Lower leg skin (tissue), 3 donors: ENCODE measurements at regions not wholly inside any gene's neighbourhood (a gene's known extent, or its start where the extent isn't known, plus 50 kb on each side); places are given as distances from the start of the nearest gene placed in this dataset.

Source experiments
- POLR2A ChIP-seq, 2 donors: fragments of 450-650 bp; IDR thresholded peaks; one replicate each; pipeline ENCODE4 v1.6.1; 2016 to 2017; ENCODE audit warnings: antibody characterized with exemption in 2 of 2, mild to moderate bottlenecking in 1 of 2, moderate library complexity in 1 of 2
- TF ChIP-seq, protein P1 (sequence below), 3 donors: fragments of 450-650 bp; IDR thresholded peaks; one replicate each; pipeline ENCODE4 v1.5.1; 2016; ENCODE audit warnings: antibody characterized with exemption in 3 of 3, mild to moderate bottlenecking in 3 of 3, moderate library complexity in 2 of 3

DNA sequence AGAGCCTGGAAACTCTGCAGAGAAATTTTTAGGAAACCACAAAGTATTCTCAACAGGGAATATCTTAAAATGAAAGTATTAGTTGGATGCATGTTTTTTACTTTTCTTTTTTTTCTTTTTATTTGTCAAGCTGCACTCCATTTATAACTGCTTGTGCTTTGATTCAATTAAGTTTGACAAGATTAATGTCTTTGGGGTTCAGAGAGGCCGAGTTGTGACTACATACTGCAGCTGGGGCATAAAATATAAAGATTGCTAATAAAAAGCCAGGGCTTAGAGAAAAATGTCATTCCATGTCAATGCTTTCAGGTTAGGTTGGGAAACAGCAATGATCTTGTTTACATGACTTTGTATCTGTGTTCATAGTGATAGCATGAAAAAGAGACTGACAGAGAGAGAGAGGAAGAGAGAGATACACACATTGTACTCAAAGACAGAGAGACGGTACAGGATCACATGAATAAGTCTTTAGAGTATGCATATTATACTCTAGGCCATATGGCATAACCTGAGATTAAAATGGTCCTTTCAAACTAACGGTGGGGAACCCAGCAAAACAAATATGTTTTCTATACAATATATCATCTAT, 1022.3 kb upstream of the CNTNAP5 start:
- TF ChIP-seq, protein P1, sequence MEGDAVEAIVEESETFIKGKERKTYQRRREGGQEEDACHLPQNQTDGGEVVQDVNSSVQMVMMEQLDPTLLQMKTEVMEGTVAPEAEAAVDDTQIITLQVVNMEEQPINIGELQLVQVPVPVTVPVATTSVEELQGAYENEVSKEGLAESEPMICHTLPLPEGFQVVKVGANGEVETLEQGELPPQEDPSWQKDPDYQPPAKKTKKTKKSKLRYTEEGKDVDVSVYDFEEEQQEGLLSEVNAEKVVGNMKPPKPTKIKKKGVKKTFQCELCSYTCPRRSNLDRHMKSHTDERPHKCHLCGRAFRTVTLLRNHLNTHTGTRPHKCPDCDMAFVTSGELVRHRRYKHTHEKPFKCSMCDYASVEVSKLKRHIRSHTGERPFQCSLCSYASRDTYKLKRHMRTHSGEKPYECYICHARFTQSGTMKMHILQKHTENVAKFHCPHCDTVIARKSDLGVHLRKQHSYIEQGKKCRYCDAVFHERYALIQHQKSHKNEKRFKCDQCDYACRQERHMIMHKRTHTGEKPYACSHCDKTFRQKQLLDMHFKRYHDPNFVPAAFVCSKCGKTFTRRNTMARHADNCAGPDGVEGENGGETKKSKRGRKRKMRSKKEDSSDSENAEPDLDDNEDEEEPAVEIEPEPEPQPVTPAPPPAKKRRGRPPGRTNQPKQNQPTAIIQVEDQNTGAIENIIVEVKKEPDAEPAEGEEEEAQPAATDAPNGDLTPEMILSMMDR (IDR thresholded peaks at IDR 0.05), result no peak
- TF ChIP-seq POLR2A (IDR thresholded peaks at IDR 0.05), result no peak
